Pancreas (tissue), 10 donors: ENCODE measurements at regions not wholly inside any gene's neighbourhood (a gene's known extent, or its start where the extent isn't known, plus 50 kb on each side); places are given as distances from the start of the nearest gene placed in this dataset.
A peak's percentile ranks its signal among the peaks of the same experiment; 100 is the strongest.

Experiments
- ATAC-seq, 4 donors: fragments of 200-7000 bp; cut with Tn5 transposase; one replicate each; pipeline versions ENCODE4 v1.8.0 to v1.9.1; 2020; ENCODE audit warnings: mild to moderate bottlenecking in 4 of 4, moderate library complexity in 4 of 4
- DNase-seq, 6 donors: peaks; one replicate each; pipeline ENCODE4 v3.0.0-alpha.2; 2020
- FAIRE-seq: peaks from 2 replicates; lab custom pipeline; 2012; peaks lifted over from hg19 to GRCh38; lab: Jason Lieb, UNC
- H3K27ac ChIP-seq, 4 donors: fragments of 200-600 bp; sonication (generic); 1 replicate in 3 of 4; 2 replicates in 1 of 4; pipeline versions ENCODE4 v1.5.0 to v1.8.0; 2020
- H3K27me3 ChIP-seq, 4 donors: fragments of 200-600 bp; one replicate each; pipeline ENCODE4 v1.8.0; 2021
- H3K36me3 ChIP-seq, 3 donors: fragments of 200-600 bp; sonication (generic) in 1 of 3; one replicate each; pipeline versions ENCODE4 v1.5.0 to v1.8.0; 2020 to 2021
- H3K4me1 ChIP-seq, 3 donors: fragments of 200-600 bp; one replicate each; pipeline ENCODE4 v1.8.0; 2021
- H3K4me3 ChIP-seq, 4 donors: fragments of 200-600 bp; sonication (generic) in 2 of 4; one replicate each; pipeline versions ENCODE4 v1.5.0 to v1.8.0; 2020 to 2021
- H3K9me3 ChIP-seq, 4 donors: fragments of 200-600 bp; one replicate each; pipeline ENCODE4 v1.8.0; 2021
- WGBS, 2 donors: extraction: QIAGEN DNeasy Blood & Tissue Kit; methylation state at CpG; one replicate each; pipeline ENCODE4 v1.1.7; 2013; 5-methylcytosine and 5-hydroxymethylcytosine counted together
- intact Hi-C, 3 donors: fragments of 100-400 bp; cut with DNase I; formaldehyde crosslinking; loops; one replicate each; pipeline versions ENCODE4 v1.11.1 to v1.14.2; 2022
- TF ChIP-seq, protein P1 (sequence below), 4 donors: fragments of 200-600 bp; sonication (generic) in 3 of 4; IDR thresholded peaks; one replicate each; pipeline versions ENCODE4 v1.5.0 to v1.8.0; 2021; ENCODE audit warnings: antibody characterized with exemption in 4 of 4
- donor health status: healthy with polysubstance abuse.
- donor health status: DM: no; HTN: no; CAD: no; lungs with moderate emphysema.
- donor health status: DM: no; HTN: no; CAD: no.
- donor health status: control.
- donor health status: control.
- donor health status: Bipolar disorder and iron deficiency.
- donor health status: DM: yes; HTN: yes; CAD: no.
- donor health status: DM: no; HTN: no; CAD: no.
- donor health status: DM: no; HTN: no; CAD: no.
- donor health status: DM: yes; HTN: yes; CAD: no.

DNA sequence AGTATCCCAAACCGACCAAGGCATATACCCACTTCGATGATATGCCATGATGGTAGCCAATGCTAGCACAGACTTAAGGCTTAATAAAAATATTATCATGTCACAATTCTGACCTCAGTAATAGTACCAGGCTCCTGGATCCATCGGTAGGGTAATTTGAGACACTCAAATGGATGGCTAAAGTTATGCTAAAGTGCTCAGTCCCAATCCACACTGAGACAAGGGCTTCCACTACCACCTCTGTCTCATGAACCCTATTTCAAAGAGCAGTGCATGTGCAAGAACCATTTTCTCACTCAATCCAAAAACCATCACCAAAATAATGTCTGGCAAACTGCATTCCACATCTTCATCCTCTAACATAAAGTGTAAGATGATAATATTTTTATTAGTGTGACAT is 122.4 kb upstream of the KRR1 start:
- Histone ChIP-seq H3K27ac (no peak overlapping the region), H3K4me1 (peaks cover 0 to 7% (median 0%) of the 10 kb centered on the region in 3 donors), H3K4me3 (no peak overlapping the region), H3K27me3 (no peaks in the 10 kb centered on the region), H3K36me3 (no peaks in the 10 kb centered on the region), H3K9me3 (no peaks in the 10 kb centered on the region)
- no peak for FAIRE-seq
- ATAC-seq = no peak
- TF ChIP-seq, protein P1, sequence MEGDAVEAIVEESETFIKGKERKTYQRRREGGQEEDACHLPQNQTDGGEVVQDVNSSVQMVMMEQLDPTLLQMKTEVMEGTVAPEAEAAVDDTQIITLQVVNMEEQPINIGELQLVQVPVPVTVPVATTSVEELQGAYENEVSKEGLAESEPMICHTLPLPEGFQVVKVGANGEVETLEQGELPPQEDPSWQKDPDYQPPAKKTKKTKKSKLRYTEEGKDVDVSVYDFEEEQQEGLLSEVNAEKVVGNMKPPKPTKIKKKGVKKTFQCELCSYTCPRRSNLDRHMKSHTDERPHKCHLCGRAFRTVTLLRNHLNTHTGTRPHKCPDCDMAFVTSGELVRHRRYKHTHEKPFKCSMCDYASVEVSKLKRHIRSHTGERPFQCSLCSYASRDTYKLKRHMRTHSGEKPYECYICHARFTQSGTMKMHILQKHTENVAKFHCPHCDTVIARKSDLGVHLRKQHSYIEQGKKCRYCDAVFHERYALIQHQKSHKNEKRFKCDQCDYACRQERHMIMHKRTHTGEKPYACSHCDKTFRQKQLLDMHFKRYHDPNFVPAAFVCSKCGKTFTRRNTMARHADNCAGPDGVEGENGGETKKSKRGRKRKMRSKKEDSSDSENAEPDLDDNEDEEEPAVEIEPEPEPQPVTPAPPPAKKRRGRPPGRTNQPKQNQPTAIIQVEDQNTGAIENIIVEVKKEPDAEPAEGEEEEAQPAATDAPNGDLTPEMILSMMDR (IDR thresholded peaks at IDR 0.05) = no peak
- intact Hi-C loops = no loop called here
- DNase-seq = no peak
- WGBS, 2 donors = 90 to 92% methylated on average over 3 of the region's 3 CpGs

DNA sequence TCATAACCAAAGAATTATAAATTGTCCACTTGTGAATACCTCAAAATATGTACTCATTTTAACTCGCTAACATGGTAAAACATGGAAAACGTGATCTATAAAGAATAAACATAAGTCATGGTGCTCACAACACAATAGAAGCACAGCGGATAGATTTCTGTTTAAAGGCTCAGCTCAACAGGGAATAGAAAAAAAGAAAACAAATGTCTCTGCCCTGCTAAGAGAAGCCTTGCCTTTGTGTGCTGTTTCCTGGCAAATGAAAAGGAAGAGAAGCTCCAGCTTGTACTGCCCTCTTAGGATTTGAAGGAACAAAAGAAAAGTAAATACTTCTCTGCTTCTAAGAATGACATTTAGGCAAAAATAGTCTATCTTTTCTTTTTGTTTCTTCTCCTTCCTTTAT is 121.0 kb upstream of the KRR1 start:
- Histone ChIP-seq H3K36me3 (no peaks in the 10 kb centered on the region), H3K4me1 (peaks cover 0 to 9% (median 9%) of the 10 kb centered on the region in 3 donors), H3K9me3 (no peaks in the 10 kb centered on the region), H3K27ac (no peak overlapping the region), H3K4me3 (no peak overlapping the region), H3K27me3 (no peaks in the 10 kb centered on the region)
- DNase-seq = no peak
- WGBS, 2 donors = 90% methylated on average over 3 of the region's 3 CpGs
- no peak for FAIRE-seq
- TF ChIP-seq, protein P1 (IDR thresholded peaks at IDR 0.05) = no peak
- intact Hi-C loops = no loop called here
- ATAC-seq = no peak

DNA sequence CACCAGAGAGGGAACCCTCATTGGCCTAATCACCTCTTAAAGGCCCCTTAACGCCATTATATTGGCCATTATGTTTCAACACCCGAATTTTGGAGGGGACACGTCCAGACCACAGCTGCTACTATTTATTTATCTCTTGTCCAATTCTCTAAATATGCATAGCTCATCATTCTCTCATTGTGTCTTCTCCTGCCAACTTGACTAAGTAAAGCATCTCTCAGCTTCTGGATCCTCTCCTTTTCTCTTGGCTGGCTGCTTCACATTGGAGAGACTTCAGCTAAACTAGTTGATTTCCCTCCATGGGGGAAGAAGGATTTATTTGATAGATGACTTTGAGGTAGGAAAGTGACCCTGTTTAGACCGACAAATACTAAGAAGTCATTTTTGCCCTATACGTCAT is 120.4 kb upstream of the KRR1 start:
- H3K36me3 ChIP-seq = no peaks in the 10 kb centered on the region
- peaks cover 0 to 9% (median 9%) of the 10 kb centered on the region in 3 donors for H3K4me1 ChIP-seq
- no peaks in the 10 kb centered on the region for H3K27me3 ChIP-seq
- H3K27ac ChIP-seq = no peak overlapping the region
- no peak overlapping the region for H3K4me3 ChIP-seq
- no peaks in the 10 kb centered on the region for H3K9me3 ChIP-seq
- DNase-seq (no peak), FAIRE-seq (no peak), ATAC-seq (no peak)
- TF ChIP-seq, protein P1 (IDR thresholded peaks at IDR 0.05) = no peak
- WGBS, 2 donors = 90 to 91% methylated on average over 5 of the region's 5 CpGs
- intact Hi-C loops = no loop called here

DNA sequence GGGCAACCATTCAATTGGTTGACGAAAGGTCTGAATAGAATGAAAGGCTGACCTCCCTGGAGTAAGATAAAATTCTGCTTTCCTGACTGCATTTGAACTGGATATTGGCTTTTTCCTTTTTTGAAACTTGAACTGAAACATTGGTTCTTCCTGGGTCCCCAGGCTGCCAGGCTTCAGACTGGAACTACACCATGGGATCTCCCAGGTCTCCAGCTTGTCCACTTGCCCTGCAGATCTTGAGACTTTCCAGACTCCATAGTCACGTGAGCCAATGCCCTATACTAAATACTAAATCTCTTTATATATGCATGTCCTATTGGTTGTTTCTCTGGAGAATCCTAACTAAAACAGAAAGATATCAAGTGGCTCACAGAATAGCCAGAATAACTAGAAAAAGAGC is 118.7 kb upstream of the KRR1 start:
- DNase-seq = no peak
- no peaks in the 10 kb centered on the region for H3K9me3 ChIP-seq
- H3K36me3 ChIP-seq = no peaks in the 10 kb centered on the region
- TF ChIP-seq, protein P1 (IDR thresholded peaks at IDR 0.05) = no peak
- ATAC-seq = no peak
- H3K27ac ChIP-seq = no peak overlapping the region
- H3K27me3 ChIP-seq = no peaks in the 10 kb centered on the region
- FAIRE-seq = no peak
- 48 to 63% methylated on average over 2 of the region's 2 CpGs for WGBS, 2 donors
- H3K4me3 ChIP-seq = no peak overlapping the region
- peaks cover 0 to 9% (median 9%) of the 10 kb centered on the region in 3 donors for H3K4me1 ChIP-seq
- intact Hi-C loops = no loop called here

DNA sequence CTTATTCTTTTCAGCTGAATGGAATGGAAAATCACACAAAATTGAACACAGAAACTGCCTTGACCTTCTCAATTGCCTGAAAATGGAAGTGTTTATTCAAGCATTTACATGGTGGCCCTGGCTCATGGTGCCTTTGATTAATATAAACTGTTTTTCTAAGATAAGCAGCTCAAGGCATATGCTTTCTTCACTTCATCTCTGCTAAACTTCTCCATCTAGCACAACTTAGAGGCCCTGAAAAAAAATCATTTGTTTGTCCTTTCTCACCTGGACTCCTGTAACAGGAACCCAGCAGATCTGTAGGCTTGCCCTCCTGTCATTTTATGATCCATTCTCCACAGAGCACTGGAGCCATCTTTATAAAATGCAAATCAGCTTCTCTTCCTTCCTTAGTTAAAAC is 117.5 kb upstream of the KRR1 start:
- peak; percentile 66 to 93 (median 82) for ATAC-seq
- intact Hi-C loops = no loop called here
- Histone ChIP-seq H3K9me3 (no peaks in the 10 kb centered on the region), H3K4me1 (peaks cover 0 to 9% (median 9%) of the 10 kb centered on the region in 3 donors), H3K27me3 (no peaks in the 10 kb centered on the region), H3K36me3 (no peaks in the 10 kb centered on the region), H3K27ac (peak overlapping the region in 1 of 4 donors; percentile 25), H3K4me3 (no peak overlapping the region)
- no peak for FAIRE-seq
- peak in 1 of 6 donors; percentile 29 for DNase-seq
- TF ChIP-seq, protein P1 (IDR thresholded peaks at IDR 0.05) = no peak
